ENCODE measurements at regions not wholly inside any gene's neighbourhood (a gene's known extent, or its start where the extent isn't known, plus 50 kb on each side); places are given as distances from the start of the nearest gene placed in this dataset.
A peak's percentile ranks its signal among the peaks of the same experiment; 100 is the strongest.

GRCh38 chr19:29385191-29385795, 140.5 kb upstream of the VSTM2B start:
- H3K4me3 ChIP-seq = no peak overlapping the region
- H3K27me3 ChIP-seq = peaks cover 0 to 16% (median 0%) of the 10 kb centered on the region in 3 donors
- no peaks in the 10 kb centered on the region for H3K36me3 ChIP-seq
- no peak for TF ChIP-seq EP300 (IDR thresholded peaks at IDR 0.05)
- TF ChIP-seq POLR2A (IDR thresholded peaks at IDR 0.05) = no peak
- TF ChIP-seq CTCF (IDR thresholded peaks at IDR 0.05) = no peak
- TF ChIP-seq POLR2AphosphoS5 (IDR thresholded peaks at IDR 0.05) = no peak
- no peaks in the 10 kb centered on the region for H3K4me1 ChIP-seq
- peak; percentile 61 for DNase-seq
- no peaks in the 10 kb centered on the region for H3K9me3 ChIP-seq
- WGBS, 2 donors = 77 to 80% methylated on average over 13 of the region's 13 CpGs
- H3K27ac ChIP-seq = no peak overlapping the region
- intact Hi-C loops (cut with DNase I) = no loop called here

GRCh38 chr19:29386970-29387369, 138.8 kb upstream of the VSTM2B start:
- no peak for TF ChIP-seq CTCF (IDR thresholded peaks at IDR 0.05)
- TF ChIP-seq EP300 (IDR thresholded peaks at IDR 0.05) = no peak
- no peak for TF ChIP-seq POLR2A (IDR thresholded peaks at IDR 0.05)
- TF ChIP-seq POLR2AphosphoS5 (IDR thresholded peaks at IDR 0.05) = no peak
- peaks cover 0 to 9% (median 6%) of the 10 kb centered on the region in 4 donors for H3K9me3 ChIP-seq
- intact Hi-C loops (cut with DNase I) = no loop called here
- H3K27ac ChIP-seq = no peak overlapping the region
- H3K36me3 ChIP-seq = no peaks in the 10 kb centered on the region
- no peak for DNase-seq
- no peak overlapping the region for H3K4me3 ChIP-seq
- WGBS, 2 donors = 59 to 74% methylated on average over 5 of the region's 5 CpGs
- peaks cover 0 to 6% (median 0%) of the 10 kb centered on the region in 3 donors for H3K27me3 ChIP-seq
- H3K4me1 ChIP-seq = no peaks in the 10 kb centered on the region

GRCh38 chr19:29387586-29387985, 138.2 kb upstream of the VSTM2B start:
- intact Hi-C loops (cut with DNase I) = no loop called here
- Histone ChIP-seq H3K27me3 (peaks cover 0 to 6% (median 0%) of the 10 kb centered on the region in 3 donors), H3K4me1 (no peaks in the 10 kb centered on the region), H3K36me3 (no peaks in the 10 kb centered on the region), H3K9me3 (peaks cover 3 to 9% (median 8%) of the 10 kb centered on the region in 4 donors), H3K27ac (no peak overlapping the region), H3K4me3 (no peak overlapping the region)
- DNase-seq = no peak
- 80 to 83% methylated on average over 13 of the region's 13 CpGs for WGBS, 2 donors
- no peak for TF ChIP-seq EP300 (IDR thresholded peaks at IDR 0.05)
- no peak for TF ChIP-seq POLR2A (IDR thresholded peaks at IDR 0.05)
- TF ChIP-seq CTCF (IDR thresholded peaks at IDR 0.05) = no peak
- no peak for TF ChIP-seq POLR2AphosphoS5 (IDR thresholded peaks at IDR 0.05)

GRCh38 chr19:29389495-29389894, 136.3 kb upstream of the VSTM2B start:
- Histone ChIP-seq H3K4me3 (no peak overlapping the region), H3K9me3 (peaks cover 3 to 9% (median 8%) of the 10 kb centered on the region in 4 donors), H3K4me1 (no peaks in the 10 kb centered on the region), H3K36me3 (no peaks in the 10 kb centered on the region), H3K27me3 (peaks cover 0 to 6% (median 0%) of the 10 kb centered on the region in 3 donors), H3K27ac (no peak overlapping the region)
- intact Hi-C loops (cut with DNase I) = no loop called here
- DNase-seq = no peak
- 20 to 49% methylated on average over 3 of the region's 3 CpGs for whole genome bisulfite sequencing, 2 donors
- TF ChIP-seq POLR2AphosphoS5 (IDR thresholded peaks at IDR 0.05) = no peak
- TF ChIP-seq CTCF (IDR thresholded peaks at IDR 0.05) = no peak

GRCh38 chr19:29390742-29391141, 135.1 kb upstream of the VSTM2B start:
- no peak for DNase-seq
- Histone ChIP-seq H3K4me1 (no peaks in the 10 kb centered on the region), H3K4me3 (no peak overlapping the region), H3K9me3 (peaks cover 3 to 9% (median 8%) of the 10 kb centered on the region in 4 donors), H3K36me3 (no peaks in the 10 kb centered on the region), H3K27ac (no peak overlapping the region), H3K27me3 (peaks cover 0 to 6% (median 0%) of the 10 kb centered on the region in 3 donors)
- TF ChIP-seq POLR2A (IDR thresholded peaks at IDR 0.05) (no peak), EP300 (IDR thresholded peaks at IDR 0.05) (no peak), POLR2AphosphoS5 (IDR thresholded peaks at IDR 0.05) (no peak), CTCF (IDR thresholded peaks at IDR 0.05) (no peak)
- intact Hi-C loops (cut with DNase I) = no loop called here
